Stimulated activated CD4-positive, alpha-beta T cell treated with anti-CD3 and anti-CD28 coated beads, Interleukin-15, amount 100 ng/mL, for 1 hour (primary cell): ENCODE measurements at regions not wholly inside any gene's neighbourhood (a gene's known extent, or its start where the extent isn't known, plus 50 kb on each side); places are given as distances from the start of the nearest gene placed in this dataset.
"Not testable (repeated sequence)": the region's sequence is repeated elsewhere in the genome, so short reads cannot be mapped to it uniquely, and the experiment has no call there.

Experiments
- DNase-seq, 2 donors: peaks; one replicate each; pipeline ENCODE4 v3.0.0-alpha.2; 2020; ENCODE audit warnings: low read depth in 1 of 2, low spot score in 1 of 2

DNA sequence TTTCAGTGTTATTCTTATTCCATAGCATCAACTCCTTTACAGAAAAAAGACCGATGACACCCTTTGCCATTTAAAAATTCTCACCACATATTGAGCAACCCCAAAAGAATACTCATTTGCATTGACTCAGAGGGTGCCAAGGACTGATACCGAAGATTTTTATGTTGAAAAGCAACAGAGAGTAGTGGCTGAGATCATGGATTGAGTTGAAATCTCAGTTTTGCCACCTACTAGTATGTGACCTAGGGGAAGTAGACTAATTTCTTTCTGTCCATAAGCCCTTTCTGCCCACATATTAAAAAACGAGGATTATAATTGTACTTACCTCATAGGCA is 313.9 kb upstream of the SATB1 start:
- no peak for DNase-seq

DNA sequence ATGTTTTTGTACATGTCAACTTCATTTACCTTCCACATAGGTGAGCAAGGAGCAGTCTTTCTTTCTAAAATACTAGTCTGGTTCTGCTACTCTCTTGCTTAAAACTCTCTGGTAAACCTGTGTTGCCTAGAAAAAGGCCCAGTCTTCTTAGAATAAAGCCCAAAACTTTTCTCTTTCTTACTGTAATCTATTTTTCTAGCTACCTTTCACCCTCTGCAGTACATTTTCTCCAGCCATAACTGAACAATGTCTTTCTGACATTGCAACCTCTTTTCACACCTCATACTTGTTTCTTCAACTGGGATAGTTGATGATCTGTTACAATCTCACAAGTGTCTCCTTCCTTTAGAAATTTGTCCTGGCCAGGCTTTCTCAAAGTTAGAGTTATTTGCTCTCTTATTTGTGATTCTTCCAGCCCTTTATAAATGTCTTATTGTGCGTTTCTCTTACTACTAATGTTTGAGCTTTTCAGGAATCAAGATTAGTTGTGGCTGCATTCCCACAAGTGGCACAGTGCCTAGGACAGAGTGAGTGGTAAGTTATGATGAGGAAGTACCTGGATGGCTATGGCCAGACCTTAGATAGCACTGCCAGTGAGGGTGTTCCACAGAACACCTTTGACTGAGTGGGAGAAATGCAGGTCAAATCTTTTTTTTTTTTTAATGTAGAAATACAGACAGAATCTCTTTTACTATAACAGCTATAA is 313.4 kb upstream of the SATB1 start:
- no peak for DNase-seq

DNA sequence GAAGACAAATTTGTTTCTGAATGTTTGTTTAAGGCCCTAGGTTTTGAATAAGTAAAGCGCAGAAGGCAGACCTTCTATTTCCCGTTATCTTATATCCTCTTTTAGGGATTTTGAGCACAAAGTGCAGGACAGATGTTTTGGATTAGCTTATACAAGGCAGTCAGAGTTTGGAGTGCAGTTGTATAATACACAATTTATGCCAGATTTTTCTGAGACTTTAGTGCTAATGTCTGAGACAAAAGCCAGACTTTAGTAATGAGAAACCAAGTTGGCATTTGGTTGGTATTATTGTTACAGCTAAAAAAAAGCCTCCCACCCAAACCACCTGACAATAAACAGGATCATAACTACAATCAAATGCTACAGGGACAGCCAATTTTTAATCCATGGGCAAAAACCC is 309.9 kb upstream of the SATB1 start:
- no peak for DNase-seq

DNA sequence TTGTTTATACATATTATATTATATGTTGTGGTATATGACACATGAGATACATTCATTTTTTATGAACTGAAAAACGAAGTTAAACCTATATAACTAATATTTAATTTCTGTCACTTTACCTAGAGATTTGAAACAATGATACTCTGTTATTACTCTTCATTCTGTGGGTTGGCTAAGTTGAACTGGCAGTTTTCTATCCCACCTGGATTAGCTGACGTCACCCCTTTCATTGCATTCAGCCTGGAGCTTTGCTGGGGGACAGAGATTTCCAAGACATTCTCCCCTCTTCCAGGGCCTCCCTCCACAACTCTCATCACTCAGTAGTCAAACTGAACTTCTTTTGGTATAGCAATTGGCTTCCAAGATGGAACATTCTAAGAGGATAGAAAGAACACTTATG is 309.2 kb upstream of the SATB1 start:
- DNase-seq = no peak

DNA sequence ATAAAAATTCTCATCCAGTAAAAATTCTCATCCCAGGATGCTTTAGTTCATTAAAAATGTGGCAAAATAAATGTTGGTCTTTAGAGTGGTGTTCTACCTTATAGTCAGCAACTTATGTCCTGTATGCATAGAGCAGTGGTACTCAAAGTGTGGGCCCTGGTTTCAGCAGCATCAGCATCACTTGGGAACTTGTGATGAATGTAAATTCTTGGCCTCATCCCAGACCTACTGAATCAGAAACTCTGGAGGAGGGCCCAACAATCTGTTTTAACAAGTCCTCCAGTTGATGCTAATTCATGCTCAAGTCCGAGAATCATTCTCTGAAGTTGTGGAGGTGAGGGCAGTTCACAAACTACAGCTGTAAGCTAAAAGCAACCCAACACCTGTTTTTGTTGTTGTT is 307.3 kb upstream of the SATB1 start:
- no peak for DNase-seq

DNA sequence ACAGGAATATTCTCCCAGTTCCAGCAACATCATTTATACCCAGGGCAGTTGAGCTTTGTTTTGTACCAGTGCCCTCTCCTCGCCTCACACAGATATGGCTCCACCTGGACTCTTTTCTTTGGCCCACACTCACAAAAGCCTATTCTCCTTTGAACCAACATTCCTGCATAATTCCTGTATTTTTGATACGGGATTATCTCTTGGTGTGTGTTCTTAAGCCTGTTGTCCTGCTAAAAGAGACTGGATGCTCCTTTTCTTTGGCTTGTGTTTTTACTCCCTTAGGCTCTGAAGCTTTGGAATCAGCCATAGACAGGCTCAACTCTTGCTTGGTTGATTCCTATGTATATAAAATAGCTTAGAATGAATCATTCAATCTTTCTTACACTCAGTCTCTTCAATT is 305.4 kb upstream of the SATB1 start:
- DNase-seq = no peak

DNA sequence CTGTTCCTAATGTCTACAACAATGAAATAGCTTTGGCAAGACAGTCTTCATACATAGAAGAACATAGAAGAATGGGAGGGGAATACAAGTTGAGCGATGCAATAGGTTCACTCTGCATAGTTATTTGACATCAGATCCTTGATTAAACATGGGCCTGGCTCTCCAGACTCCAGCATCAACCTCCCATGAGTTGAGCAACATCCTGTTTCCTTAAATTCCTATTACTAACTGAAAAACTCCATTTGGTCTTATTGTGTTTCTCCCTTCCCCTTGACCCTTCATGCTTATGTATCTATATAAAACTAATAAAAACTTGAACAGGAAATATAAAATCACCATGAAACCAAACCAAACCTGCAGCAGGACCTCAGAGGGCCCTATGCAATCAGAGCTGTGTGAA is 304.5 kb upstream of the SATB1 start:
- DNase-seq = no peak

DNA sequence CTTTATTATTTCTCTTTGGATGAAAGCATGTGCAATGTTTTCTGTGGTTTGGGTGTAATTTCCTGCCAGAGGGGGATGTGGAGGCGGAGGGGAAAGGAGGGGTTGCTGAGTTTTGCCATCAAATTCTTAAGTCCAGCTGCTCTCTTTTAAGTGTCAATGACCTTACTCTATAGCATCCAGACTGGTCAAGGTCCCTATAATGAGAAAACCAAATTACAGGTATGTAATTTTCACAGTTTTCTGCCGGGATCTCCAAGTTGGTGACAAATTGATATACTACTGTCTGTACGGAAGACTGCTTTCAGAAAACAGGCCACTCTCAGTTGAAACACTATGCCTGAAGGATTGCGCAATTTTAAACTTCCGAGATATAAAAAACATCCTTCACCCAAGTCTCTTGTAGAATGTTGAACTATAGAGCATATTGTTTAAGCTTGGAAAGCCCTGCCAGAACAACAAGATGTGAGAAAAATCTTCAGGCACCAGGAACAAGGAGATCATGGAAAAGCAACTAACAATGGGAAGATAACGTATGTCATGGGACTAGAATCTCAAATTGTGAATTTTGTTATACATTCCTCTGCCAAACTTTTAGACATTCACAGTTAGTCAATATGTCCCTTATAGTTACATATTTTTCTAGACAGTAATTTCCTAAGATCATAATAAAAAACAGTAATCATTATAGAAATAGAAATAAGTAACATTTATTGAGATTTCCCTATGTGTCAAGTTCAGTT is 300.7 kb upstream of the SATB1 start:
- no peak for DNase-seq

DNA sequence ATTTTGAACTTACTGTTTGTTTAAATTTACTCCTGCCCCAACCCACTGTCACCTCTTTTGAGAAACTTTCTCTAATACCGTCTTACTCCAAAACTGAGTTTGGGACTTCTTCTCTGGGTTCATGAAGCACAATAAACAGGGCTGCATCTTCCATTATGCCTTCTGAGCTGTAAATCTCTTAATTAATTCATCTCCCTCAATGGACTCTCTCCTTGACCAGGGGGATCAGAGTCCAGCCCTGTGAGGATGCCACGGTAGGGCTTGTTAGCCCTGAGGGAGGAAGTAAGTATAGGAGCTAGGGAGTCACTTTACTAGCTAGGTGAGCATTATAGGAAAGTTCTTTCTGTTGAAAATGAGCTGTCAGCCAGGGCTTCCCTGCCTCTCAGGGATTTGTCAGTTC is 299.3 kb upstream of the SATB1 start:
- DNase-seq = no peak

DNA sequence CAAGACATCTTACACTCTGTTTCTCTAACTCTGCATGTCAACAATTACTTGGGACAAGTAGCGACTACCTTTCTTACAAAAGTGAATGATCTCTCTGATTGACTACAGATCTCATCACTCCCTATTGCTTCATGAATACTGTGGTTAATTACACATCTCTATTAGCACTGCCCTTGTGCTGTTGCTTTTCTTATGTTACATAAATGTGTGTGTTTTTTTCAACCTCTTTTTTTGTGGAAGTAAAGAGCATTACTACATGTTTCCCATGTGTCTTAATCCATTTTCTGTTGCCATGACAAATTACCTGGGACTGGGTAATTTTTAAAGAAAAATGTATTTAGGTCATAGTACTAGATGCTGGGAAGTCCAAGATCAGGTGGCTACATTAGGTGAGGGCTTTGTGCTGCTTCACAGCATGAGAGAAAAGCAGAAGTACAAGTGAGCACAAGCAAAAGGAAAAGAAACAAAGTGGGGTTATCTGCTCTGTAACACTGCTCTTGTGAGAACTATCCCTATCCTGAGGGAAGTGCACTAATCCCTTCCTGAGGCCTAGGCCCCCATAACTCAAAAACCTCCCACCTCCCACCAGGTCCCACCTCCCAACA is 298.2 kb upstream of the SATB1 start:
- no peak for DNase-seq

DNA sequence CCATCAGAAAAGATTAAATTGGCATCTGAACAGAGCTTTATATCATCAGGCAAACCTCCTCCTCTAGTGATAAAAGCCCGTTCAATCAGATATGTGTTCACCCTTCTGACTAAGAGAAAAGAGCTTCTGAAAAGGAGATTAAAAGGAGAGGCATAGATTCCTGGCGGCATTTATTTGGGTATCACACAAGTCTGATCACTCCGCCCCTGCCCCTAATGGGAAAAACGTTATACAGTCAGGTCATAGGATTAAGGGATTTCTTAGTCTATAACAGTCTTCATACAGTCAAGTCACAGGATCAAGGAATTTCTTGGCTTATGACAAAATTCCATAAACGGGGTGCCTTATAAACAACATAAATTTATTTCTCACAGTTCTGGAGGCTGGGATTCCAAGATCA is 295.4 kb upstream of the SATB1 start:
- no peak for DNase-seq

DNA sequence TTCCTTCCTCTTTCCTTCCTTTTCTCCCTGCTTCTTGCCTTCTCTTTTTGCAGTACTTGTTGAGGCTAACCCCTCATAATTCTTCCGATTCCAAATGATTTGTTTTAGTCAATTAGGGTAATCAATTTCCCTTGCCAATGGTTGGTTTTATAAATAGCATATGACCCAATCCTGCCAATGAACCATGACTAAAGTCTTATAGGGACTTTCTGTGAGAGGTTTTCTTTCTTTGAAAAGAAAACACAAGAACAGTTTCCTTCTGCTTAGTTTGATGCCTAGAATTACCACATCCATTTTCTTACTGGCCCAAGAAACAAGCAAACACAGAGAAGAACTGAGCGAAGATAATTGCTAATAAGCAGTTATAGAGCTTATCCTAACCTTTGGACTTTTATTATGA is 292.5 kb upstream of the SATB1 start:
- no peak for DNase-seq

DNA sequence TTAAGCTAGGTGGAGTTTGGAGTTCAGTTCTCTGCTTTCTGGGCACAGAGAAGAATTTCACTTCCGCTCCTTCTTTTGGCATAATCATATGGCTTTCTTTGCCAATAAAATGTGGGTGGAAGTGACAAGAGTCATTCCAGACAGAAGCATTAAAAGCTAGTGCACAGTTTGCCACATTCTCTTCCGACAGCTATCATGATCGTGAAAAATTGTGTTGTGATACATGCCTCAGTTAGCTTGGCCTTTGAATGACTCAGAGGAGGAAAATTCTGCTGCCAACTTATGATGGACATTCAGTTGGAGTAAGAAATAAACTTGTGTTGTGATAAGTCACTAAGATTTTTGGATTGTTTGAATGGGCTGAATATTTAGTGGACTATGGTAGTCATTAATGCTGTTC is 291.7 kb upstream of the SATB1 start:
- DNase-seq = no peak

DNA sequence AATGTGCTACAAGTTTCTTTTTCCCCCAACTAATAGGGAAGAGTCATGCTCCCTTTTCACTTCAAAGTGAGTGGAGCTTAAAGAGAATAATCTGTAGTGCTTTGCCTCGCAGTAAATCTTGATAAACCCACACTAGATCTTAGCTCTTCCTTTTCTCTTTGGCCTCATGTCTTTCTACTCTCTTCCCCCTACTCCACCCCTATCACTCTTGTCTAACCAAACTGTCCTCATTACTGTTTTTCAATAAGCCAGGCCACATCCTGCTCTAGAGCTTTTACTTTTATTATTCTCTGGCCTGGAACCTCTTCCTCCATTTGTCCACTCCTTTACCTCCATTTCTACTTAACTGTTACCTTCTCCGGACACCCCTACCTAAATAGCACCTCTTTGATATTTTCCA is 291.0 kb upstream of the SATB1 start:
- no peak for DNase-seq

DNA sequence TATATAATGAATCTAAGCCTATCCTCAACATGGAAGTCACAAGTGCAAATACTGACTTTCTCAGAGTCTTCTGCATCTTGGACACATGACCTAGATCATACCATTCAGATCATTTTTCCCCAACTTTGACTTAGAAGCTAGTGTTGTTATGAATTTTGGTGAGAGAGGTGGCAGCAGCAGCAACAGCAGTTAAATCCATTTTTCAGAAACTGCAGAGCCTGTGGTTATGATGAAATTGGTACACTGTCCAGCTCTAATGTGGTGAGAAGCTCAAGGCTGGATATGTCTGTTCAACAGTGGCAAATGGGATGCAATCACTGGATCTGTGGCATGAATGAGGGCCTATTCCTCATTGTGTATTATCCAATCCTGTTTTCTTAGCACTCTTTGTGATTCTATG is 290.1 kb upstream of the SATB1 start:
- no peak for DNase-seq

DNA sequence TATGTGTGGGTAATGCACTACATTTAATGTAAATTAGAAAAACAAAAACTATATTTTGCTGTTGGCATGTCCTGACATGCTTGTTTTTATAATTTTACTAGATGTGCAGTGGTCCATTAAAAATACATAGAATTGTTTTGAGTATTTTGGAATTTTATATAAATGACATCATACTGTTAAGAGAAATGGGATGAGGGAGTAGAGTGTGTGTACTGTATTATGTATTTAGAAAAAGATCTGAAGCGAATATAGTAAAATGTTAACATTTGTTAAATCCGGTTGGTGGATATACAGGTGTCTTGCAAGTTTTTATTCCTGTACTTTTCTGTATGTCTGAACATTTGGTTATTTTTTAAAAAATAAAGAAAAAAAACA is 288.4 kb upstream of the SATB1 start:
- no peak for DNase-seq

DNA sequence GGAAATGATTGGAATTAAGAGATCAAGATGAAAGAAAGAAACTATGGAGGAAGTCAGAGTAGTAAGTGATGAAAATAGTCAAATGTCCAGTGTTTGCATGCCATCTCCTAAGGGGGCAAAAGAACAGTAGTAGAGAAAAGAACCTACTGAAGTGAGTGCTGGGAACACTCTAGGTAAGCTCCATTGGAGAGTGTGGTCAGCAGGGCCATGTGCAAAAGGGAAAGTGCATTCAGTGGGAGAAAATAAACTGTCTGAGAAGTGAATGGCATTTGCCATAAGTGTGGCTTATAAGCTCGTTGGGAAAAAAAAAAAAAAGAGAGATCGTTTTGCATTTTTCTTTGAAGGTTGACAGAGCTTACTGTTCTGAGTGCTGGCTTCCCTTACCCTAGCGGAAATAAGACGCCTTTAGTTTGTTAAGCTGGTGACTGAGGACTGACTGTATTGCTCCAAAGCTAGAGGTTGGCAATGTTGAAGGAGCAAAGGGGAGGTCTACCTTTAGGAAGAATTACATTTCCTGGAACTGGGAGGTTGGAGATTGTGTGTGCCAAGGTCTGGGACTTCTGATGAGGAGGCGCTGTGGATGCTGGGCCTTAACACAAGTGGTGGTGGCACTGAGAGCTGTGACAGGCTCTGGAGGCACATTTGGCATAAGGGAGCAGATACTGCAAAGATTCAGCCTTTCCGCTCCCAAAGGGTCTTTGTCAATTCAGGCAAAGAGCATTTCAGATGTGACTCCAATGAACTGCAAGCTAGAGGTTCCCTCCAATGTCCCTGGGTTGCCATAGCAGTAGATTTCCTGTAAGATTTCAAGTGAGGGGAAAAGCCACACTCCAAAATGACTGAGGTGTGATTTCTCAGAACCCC is 287.8 kb upstream of the SATB1 start:
- DNase-seq = no peak

DNA sequence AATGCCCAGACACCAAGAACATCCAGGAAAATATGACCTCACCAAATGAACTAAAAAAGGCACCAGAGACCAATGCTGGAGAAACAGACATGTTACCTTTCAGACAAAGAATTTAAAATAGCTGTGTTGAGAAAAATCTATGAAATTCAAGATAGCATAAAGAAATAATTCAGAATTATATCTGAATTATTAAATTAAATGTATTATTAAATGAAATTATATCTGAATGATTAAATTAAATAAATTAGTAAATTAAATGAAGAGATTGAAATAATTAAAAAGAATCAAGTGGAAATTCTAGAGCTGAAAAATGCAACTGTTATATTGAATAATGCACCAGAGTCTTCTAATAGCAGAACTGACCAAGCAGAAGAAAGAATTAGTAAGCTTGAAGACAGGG is 279.2 kb upstream of the SATB1 start:
- no peak for DNase-seq

DNA sequence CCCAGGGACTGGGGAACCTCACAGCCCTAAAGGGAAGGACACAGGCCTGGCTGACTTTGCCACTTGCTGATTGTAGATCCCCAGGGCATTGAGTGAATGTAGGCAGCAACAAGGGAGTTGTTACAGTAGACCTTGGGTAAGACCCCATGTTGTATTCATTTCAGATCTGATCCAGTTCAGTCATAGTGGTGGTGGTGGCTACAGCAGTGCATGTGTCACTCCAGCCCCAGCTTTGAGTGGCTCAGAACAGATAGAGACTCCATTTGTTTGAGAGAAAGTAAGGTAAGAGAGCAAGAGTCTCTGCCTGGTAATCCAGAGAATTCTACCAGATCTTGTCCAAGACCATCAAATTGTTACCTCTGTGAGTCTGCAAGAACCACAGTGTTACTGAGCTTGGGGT is 278.7 kb upstream of the SATB1 start:
- DNase-seq = no peak

DNA sequence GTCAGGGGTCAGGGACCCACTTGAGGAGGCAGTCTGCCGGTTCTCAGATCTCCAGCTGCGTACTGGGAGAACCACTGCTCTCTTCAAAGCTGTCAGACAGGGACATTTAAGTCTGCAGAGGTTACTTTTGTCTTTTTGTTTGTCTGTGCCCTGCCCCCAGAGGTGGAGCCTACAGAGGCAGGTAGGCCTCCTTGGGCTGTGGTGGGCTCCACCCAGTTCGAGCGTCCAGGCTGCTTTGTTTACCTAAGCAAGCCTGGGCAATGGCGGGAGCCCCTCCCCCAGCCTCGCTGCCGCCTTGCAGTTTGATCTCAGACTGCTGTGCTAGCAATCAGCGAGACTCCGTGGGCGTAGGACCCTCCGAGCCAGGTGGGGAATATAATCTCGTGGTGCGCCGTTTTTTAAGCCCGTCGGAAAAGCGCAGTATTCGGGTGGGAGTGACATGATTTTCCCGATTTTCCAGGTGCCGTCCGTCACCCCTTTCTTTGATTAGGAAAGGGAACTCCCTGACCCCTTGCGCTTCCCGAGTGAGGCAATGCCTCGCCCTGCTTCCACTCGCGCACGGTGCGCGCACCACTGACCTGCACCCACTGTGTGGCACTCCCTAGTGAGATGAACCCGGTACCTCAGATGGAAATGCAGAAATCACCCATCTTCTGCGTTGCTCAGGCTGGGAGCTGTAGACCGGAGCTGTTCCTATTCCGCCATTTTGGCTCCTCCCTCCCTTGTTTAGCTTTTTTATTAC is 268.6 kb upstream of the SATB1 start:
- DNase-seq = not testable (repeated sequence)

DNA sequence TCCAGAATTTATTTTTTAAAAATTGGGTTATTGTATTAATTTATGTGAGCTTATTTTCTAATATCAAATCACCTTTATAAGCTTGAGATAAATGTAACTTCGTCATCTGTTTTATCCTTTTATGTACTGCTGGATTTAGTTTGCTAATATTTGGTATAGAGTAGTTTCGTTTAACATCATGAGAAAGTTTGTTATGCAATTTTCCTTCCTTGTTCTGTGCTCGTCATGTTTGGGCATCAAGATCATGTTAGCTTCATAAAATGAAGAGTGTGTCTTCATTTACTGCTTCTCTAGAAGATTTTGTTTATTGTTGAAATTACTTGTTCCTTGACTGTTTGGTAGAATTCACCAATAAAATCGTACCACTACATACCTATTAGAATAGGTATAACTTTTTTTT is 262.1 kb upstream of the SATB1 start:
- no peak for DNase-seq
